H4 (cell line): ENCODE measurements at regions not wholly inside any gene's neighbourhood (a gene's known extent, or its start where the extent isn't known, plus 50 kb on each side); places are given as distances from the start of the nearest gene placed in this dataset.
"Not testable (repeated sequence)": the region's sequence is repeated elsewhere in the genome, so short reads cannot be mapped to it uniquely, and the experiment has no call there.

Experiments
- DNase-seq: peaks from one replicate; pipeline ENCODE4 v3.0.0-alpha.2; 2015; ENCODE audit warnings: low spot score

GRCh38 chr2:193222454-193222853, 1027.7 kb upstream of the TMEFF2 start:
- DNase-seq = no peak

GRCh38 chr2:193219413-193219812, 1024.7 kb upstream of the TMEFF2 start:
- no peak for DNase-seq

GRCh38 chr2:193201583-193201982, 1006.9 kb upstream of the TMEFF2 start:
- no peak for DNase-seq

GRCh38 chr2:193199322-193199721, 1004.6 kb upstream of the TMEFF2 start:
- DNase-seq = no peak

GRCh38 chr2:193187816-193188215, 993.1 kb upstream of the TMEFF2 start:
- no peak for DNase-seq

- DNase-seq = not testable (repeated sequence)
Measured at GRCh38 chr2:193170981-193171380, 976.2 kb upstream of the TMEFF2 start.

GRCh38 chr2:193156480-193156879, 961.7 kb upstream of the TMEFF2 start:
- DNase-seq = no peak

- DNase-seq = no peak
Measured at GRCh38 chr2:193154076-193154475, 959.3 kb upstream of the TMEFF2 start.

- no peak for DNase-seq
Measured at GRCh38 chr2:193153576-193153975, 958.8 kb upstream of the TMEFF2 start.

- not testable (repeated sequence) for DNase-seq
Measured at GRCh38 chr2:193142467-193142866, 947.7 kb upstream of the TMEFF2 start.

- no peak for DNase-seq
Measured at GRCh38 chr2:193141998-193142397, 947.3 kb upstream of the TMEFF2 start.

GRCh38 chr2:193140895-193141294, 946.2 kb upstream of the TMEFF2 start:
- not testable (repeated sequence) for DNase-seq

- no peak for DNase-seq
Measured at GRCh38 chr2:193124815-193125214, 930.1 kb upstream of the TMEFF2 start.

- no peak for DNase-seq
Measured at GRCh38 chr2:193114827-193115226, 920.1 kb upstream of the TMEFF2 start.

- no peak for DNase-seq
Measured at GRCh38 chr2:193112986-193113385, 918.3 kb upstream of the TMEFF2 start.

GRCh38 chr2:193103064-193103463, 908.3 kb upstream of the TMEFF2 start:
- no peak for DNase-seq

- no peak for DNase-seq
Measured at GRCh38 chr2:193101591-193101990, 906.9 kb upstream of the TMEFF2 start.

- no peak for DNase-seq
Measured at GRCh38 chr2:193088026-193088425, 893.3 kb upstream of the TMEFF2 start.

GRCh38 chr2:193076995-193077394, 882.3 kb upstream of the TMEFF2 start:
- no peak for DNase-seq

- DNase-seq = no peak
Measured at GRCh38 chr2:193074933-193075332, 880.2 kb upstream of the TMEFF2 start.

- DNase-seq = no peak
Measured at GRCh38 chr2:193072647-193073046, 877.9 kb upstream of the TMEFF2 start.

- not testable (repeated sequence) for DNase-seq
Measured at GRCh38 chr2:193025556-193025955, 830.8 kb upstream of the TMEFF2 start.

GRCh38 chr2:193024791-193025190, 830.1 kb upstream of the TMEFF2 start:
- no peak for DNase-seq

GRCh38 chr2:193011870-193012269, 817.1 kb upstream of the TMEFF2 start:
- DNase-seq = no peak

GRCh38 chr2:192993059-192993458, 798.3 kb upstream of the TMEFF2 start:
- no peak for DNase-seq
